ENCODE measurements at regions not wholly inside any gene's neighbourhood (a gene's known extent, or its start where the extent isn't known, plus 50 kb on each side); places are given as distances from the start of the nearest gene placed in this dataset.
A peak's percentile ranks its signal among the peaks of the same experiment; 100 is the strongest.

DNA sequence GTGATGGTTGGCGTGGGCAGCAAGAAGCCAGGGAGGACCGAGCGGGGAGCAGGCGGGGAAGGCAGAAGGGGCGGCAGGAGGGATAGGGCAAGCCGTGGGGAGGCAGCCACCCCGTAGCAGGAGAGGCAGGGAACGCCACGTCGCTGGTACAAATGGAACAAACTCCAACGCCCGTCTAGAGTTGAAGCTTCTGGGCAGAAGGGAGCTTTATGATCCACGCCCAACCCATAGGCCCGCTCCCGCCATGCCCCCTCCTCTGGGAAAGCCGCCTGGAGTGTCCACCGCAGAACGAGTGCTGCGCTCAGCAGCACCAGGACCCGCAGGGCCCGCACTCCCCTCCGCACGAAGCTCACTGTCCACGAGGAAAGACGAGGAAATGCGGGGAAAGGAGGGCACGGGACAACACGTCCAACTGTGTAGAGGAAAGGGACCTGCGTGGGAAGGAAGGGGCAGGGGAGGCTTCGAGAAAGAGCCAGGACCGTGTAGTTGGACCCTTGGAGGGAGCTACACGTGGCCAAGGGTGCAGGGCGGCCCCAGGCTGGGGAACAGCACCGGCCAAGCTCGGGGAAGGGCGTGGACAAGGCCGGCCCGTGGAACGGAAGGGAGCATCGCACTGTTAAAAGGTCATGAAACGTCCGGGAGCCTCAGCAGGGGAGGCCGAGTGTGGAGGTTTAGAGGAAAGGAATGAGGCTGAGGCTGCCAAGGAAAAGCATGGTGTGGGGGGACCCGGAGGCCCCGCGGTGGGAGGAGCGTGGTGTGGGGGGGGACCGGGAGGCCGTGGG is 204.0 kb downstream of the DLL1 start:
- ATAC-seq (ENCODE audit: poor library complexity) (no peak), DNase-seq (peak; percentile 30)
- intact Hi-C loops (cut with DNase I) = no loop called here

DNA sequence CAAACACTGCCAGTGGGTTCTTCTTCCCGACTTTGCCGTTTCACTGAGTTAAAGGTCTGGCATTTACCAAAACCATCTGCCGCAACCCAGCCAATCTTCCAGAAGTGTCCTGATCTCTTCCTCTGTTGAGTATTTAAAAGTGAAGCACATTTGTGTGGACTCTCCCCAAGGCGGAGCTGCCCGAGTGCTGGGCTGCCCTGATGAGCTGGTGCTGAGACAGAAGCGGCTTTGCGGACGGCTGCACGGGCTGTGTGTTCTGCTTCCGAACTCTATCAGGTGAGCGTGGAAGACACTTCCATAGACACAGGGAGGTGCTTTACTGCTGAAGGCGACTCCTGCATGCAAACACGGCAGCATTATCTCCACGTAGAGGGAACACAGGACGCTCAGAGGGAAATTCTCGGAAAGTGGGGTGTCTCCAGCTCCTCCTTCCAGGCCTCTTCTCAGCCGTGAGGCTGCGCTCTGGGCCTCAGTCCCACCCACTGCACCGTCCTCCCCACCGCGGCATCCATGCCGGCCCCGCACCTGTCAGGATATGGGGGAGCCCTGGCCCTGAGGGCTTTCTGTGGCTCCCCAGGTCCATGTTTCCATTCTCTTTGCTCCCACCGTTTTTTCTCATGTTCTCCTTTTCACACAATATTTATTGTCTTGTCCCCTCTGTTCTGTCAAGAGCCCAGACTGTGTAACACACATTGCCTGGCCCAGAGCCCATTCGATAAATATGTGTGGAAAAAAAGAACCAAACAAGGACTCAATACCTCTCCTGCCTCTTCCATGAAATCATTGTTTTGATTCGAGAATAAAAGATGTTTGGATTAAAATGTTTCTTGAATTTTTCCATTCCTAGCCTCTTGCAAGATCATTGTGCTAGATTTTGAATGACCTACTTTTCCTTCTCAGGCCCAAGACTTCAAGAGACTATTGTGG is 205.1 kb downstream of the DLL1 start:
- no peak for ATAC-seq (ENCODE audit: poor library complexity)
- peak; percentile 36 for DNase-seq
- intact Hi-C loops (cut with DNase I) = no loop called here

DNA sequence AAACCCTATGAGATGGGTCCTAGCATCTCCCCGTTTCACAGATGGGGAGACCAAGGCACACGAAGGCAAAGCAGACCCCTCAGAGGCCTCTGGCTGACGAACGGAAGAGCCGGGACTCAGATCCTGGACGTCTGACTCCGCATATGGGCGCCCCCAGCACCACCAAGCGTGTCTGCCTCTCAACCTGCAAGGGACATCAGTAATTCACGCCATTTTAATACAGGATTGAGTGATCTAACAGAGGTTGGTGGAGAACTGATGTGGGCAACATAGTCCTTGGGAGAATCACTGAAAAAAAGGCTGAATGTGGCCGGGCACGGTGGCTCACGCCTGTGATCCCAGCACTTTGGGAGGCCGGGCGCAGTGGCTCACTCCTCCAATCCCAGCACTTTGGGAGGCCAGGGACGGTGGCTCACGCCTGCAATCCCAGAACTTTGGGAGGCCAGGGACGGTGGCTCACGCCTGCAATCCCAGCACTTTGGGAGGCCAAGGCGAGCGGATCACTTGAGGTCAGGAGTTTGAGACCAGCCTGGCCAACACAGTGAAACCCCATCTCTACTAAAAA is 206.6 kb downstream of the DLL1 start:
- intact Hi-C loops (cut with DNase I) = no loop called here
- no peak for ATAC-seq (ENCODE audit: poor library complexity)
- no peak for DNase-seq

DNA sequence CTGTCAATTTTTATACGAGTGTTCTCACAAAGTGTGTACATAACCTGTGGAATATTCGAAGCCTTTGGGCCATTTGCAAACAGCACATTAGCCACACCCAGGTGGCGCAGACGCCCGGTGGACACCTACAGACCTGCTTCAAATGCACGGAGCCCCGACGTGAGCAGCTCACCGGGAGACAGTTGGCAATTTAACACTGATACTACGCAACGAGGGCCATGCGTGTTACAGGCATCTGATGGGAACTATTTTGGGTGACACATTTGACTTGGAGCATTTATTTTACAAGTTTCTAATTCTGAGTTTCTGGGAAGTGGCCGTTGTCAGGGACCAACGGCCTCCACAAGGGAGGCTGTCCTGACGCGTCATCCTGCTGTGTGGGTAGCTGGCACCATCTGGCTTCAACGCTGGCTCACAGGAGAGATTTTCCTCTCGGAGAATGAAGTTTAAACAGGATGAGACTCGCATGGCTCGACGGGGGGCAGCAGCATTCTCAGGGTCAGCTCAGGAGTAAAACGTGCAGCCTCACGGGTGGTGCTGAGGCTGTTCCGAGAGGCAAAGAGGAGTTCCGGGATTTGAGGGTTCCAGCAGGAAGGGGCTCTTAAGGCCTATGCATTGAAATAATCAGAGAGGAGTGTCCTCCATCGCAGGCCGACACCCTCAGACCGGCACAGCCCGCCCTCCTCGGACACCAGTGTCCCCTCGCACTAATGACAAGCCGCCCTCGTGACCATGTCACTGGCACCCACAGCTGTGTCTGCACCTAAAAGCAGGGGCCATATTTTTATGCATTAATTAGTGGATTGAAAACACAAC is 207.4 kb downstream of the DLL1 start:
- DNase-seq (peak; percentile 41), ATAC-seq (ENCODE audit: poor library complexity) (no peak)
- intact Hi-C loops (cut with DNase I) = no loop called here

DNA sequence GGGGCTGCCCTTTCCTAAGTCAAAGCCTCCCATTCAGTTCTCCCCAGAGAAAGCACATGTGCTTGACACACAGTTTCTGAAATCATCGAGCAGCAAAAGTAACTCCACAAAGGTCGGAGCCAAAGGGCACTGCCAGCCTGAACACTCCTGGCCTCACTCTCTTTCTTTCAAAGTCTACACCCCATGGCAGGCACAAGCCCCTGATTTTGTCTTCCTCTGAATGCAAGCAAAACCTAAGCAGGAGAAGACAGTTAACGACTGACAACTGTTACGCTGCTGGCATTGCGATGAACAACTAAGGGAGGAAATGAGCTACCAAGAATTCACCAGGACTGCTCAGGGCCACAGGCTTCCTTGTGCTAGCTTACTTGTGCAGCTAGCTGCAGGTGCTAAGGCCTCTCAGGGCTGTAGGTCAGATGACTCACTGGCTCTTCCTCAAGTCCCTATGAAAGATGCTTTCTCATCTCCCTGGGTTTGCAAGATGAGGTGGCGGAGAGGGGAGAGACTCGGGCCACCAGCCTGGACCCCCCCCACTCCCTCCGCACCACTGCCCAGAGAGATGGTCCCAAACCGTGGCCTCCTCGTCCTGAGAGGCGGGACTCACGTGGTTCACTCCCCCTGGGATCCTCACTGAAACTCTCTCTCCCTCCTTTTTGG is 208.2 kb downstream of the DLL1 start:
- DNase-seq (no peak), ATAC-seq (ENCODE audit: poor library complexity) (no peak)
- intact Hi-C loops (cut with DNase I) = no loop called here

DNA sequence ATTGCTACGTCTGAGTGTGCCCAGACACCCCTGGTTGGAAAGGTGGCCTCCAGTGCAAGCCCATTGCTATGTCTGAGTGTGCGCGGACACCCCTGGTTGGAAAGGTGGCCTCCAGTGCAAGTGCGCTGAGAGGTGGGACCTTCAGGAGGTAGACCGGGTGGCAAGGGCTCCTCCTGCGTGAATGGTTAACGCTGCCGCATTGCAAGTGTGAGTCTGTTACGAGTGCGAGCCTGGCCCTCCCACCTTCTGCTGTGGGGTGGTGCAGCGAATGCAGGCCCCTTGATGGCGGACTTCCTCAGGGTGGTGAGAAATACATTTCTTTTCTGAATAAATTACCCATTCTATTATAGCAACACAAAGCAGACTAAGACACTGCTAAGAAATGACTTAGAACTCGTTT is 208.8 kb downstream of the DLL1 start:
- DNase-seq (no peak), ATAC-seq (ENCODE audit: poor library complexity) (no peak)
- intact Hi-C loops (cut with DNase I) = no loop called here

DNA sequence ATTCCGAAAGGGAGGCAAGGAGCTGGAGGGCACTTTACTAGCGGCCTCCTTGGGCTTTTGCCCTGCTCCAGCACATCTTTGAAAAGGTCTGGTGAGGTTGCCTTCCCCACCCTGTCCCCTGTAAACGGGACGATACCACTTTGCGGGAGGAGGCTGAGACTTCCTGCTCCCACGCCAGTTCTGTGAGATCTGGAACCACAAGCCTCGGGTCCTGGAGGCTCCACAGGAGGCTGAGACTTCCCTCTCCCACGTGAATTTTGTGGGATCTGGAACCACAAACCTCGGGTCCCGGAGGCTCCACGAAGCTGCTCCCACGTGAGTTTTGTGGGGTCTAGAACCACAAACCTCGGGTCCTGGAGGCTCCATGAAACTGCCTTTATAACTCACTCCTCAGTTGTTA is 209.3 kb downstream of the DLL1 start:
- no peak for ATAC-seq (ENCODE audit: poor library complexity)
- no peak for DNase-seq
- intact Hi-C loops (cut with DNase I) = no loop called here

- no peak for ATAC-seq (ENCODE audit: poor library complexity)
- intact Hi-C loops (cut with DNase I) = no loop called here
- peak; percentile 29 for DNase-seq
Measured at GRCh38 chr6:170080828-170081371, 210.0 kb downstream of the DLL1 start.

- ATAC-seq (ENCODE audit: poor library complexity) = no peak
- intact Hi-C loops (cut with DNase I) = no loop called here
- no peak for DNase-seq
Measured at GRCh38 chr6:170080169-170080827, 210.6 kb downstream of the DLL1 start.

DNA sequence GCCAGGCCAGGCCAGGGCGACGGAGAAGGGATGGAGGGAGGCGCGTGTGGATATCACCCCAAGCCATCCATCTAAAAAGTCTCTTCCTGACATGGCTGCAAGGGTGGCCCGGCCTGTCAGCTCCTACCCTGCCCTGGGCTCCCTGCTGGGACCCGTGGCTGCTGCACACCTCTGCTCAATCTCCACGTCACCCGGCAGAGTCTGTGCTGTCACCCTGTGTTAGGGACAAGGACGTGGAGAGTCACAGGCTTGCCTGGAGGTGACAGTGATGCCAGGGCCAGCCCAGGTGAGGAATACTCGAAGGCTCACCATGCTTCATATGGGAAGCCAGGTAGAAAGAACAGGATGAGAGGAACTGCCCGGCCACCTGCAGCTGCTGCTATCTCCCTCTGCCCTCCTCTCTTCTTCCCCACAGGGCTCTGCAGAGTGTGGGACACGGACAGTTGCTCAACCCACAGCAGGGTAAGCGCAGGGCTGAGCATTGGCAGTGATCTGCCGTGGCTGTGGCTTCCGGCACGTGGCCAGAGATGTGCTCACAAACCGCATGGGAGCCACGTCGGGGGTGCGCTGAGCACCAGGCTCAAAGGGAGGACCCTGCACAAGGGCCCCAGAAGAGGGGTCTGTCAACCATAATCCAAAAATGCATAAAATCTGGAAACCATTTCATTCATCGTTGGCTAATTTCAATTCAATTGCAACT is 214.3 kb downstream of the DLL1 start:
- intact Hi-C loops (cut with DNase I) = no loop called here
- ATAC-seq (ENCODE audit: poor library complexity) (no peak), DNase-seq (peak; percentile 20)

DNA sequence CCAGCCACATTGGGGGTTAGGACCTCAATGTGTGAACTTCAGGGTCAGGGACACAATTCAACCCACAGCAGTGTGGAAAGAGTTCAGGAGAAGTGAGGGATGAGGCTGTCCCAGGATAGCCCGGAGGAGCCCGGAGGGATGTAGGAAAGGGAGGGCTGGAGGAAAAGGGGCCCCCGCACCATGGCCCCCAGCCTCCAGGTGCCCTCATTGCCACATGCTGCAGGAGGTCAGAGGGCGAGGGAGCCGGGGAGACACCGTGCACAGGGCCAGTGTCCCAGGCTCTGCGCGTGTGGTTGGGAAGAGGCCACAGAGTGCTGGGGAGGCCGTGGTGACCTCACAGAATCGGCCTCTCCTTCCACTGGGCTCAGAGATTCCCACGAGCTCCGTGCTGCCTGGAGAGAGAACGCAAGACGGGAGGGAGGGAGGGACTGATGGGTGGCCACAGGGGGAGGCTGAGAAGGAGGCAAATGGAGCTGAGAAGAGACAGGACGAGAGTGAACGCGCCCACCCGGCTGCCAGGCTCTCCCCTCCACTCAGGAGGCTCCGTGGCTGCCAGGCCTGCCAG is 215.1 kb downstream of the DLL1 start:
- ATAC-seq (ENCODE audit: poor library complexity) (no peak), DNase-seq (peak; percentile 46)
- intact Hi-C loops (cut with DNase I) = no loop called here

GRCh38 chr6:170074907-170075306 is 216.0 kb downstream of the DLL1 start:
- intact Hi-C loops (cut with DNase I) = no loop called here
- peak; percentile 21 for DNase-seq
- ATAC-seq (ENCODE audit: poor library complexity) = no peak

GRCh38 chr6:170074435-170074834 is 216.4 kb downstream of the DLL1 start:
- DNase-seq = peak; percentile 22
- ATAC-seq (ENCODE audit: poor library complexity) = no peak
- intact Hi-C loops (cut with DNase I) = no loop called here

- no peak for ATAC-seq (ENCODE audit: poor library complexity)
- DNase-seq = peak; percentile 40
- intact Hi-C loops (cut with DNase I) = no loop called here
Measured at GRCh38 chr6:170073846-170074245, 217.0 kb downstream of the DLL1 start.

GRCh38 chr6:170072246-170072645 is 218.6 kb downstream of the DLL1 start:
- ATAC-seq (ENCODE audit: poor library complexity) (no peak), DNase-seq (no peak)
- intact Hi-C loops (cut with DNase I) = no loop called here

DNA sequence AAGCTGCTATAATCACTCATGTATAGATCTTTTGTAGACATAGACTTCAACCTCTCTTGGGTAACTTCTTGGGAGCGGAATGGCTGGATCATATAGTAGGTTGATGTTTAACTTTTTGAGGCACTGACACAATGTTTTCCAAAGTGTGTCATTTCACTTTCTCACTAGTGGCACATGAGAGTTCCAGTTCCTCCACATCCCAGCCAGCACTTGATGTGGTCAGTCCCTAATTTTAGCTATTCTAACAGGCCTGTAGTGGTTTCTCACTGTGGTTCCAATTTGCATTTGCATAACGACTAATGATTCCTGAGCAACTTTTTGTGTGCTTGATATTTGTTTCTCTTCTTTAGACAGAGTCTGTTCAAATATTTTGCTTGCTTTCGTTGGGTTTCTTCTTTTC is 221.3 kb downstream of the DLL1 start:
- DNase-seq (no peak), ATAC-seq (ENCODE audit: poor library complexity) (no peak)
- intact Hi-C loops (cut with DNase I) = no loop called here

GRCh38 chr6:170068496-170068895 is 222.4 kb downstream of the DLL1 start:
- ATAC-seq (ENCODE audit: poor library complexity) = no peak
- intact Hi-C loops (cut with DNase I) = no loop called here
- peak; percentile 13 for DNase-seq
